HL-60 (cell line): ENCODE measurements at regions not wholly inside any gene's neighbourhood (a gene's known extent, or its start where the extent isn't known, plus 50 kb on each side); places are given as distances from the start of the nearest gene placed in this dataset.

ENCODE experiments used
- CTCF ChIP-seq: IDR thresholded peaks from one replicate; pipeline ENCODE4 v1.5.1; 2011; ENCODE audit warnings: low read length, control low read depth, inconsistent platforms; ENCODE audit not compliant: insufficient read depth
- GABPA ChIP-seq: IDR thresholded peaks from 2 replicates; pipeline ENCODE4 v1.6.1; 2012; ENCODE audit warnings: low read depth
- POLR2AphosphoS5 ChIP-seq: IDR thresholded peaks from 2 replicates; pipeline ENCODE4 v1.6.1; 2012; ENCODE audit warnings: low read depth
- REST ChIP-seq: IDR thresholded peaks from 2 replicates; pipeline ENCODE4 v1.6.1; 2012; ENCODE audit warnings: low read depth; ENCODE audit not compliant: insufficient replicate concordance
- SPI1 ChIP-seq: IDR thresholded peaks from 2 replicates; pipeline ENCODE4 v1.6.1; 2012; ENCODE audit warnings: low read depth, mild to moderate bottlenecking, borderline replicate concordance

GRCh38 chrX:39609941-39610340 is 487.8 kb downstream of the BCOR start:
- TF ChIP-seq GABPA = no peak
- TF ChIP-seq POLR2AphosphoS5 = no peak
- TF ChIP-seq REST = no peak
- TF ChIP-seq CTCF = no peak
- no peak for TF ChIP-seq SPI1
